ENCODE measurements at regions not wholly inside any gene's neighbourhood (a gene's known extent, or its start where the extent isn't known, plus 50 kb on each side); places are given as distances from the start of the nearest gene placed in this dataset.

- no peak for TF ChIP-seq CTCF (IDR thresholded peaks at IDR 0.05)
- no peak for TF ChIP-seq EZH2 (IDR thresholded peaks at IDR 0.05; ENCODE audit: borderline replicate concordance, insufficient read depth, low read depth, low read length, poor library complexity, severe bottlenecking)
These were observed 66.1 kb upstream of the RPL38 start for GRCh38 chr17:74137416-74137815.

Data from B cell (primary cell).